ENCODE measurements at regions not wholly inside any gene's neighbourhood (a gene's known extent, or its start where the extent isn't known, plus 50 kb on each side); places are given as distances from the start of the nearest gene placed in this dataset.

DNA sequence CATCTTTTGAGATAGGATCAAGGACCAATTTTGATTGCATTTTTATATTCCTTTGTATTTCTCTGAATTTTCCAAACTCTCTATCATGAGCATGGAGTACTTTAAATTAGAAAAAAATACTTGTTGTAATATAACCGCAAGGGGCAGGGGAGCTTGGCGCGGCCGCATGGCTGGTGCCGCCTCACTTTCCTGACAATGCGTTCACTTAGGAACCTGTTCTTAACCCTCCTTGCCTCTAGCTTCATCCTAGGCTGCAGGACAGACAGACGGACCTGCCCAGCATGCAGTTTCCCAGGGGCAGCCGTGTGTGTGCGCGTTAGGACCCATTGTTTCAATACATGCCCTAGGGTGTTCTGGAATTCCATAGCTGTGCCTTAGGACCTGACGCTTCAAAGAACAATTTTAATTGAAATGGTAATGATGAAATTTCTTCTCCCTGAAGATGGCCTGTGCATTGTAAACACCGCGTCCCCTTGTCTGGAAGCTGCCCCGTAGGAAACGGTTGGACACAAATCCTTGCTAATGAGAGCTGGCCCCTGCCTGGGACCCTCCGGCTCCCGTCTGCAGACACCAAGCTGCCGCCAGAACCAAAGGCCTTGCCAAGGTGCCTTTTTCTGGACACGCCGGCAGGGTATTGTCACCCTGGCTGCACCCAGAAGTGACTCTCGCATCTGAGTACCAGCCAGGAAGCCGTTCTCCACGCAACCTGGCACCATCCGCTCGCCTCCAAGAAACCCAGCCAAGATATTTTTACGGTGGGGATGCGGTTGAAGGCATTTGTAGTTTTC is 466.4 kb downstream of the NPHP4 start:
- DNase-seq (ENCODE audit: low read depth, low spot score): no peak

DNA sequence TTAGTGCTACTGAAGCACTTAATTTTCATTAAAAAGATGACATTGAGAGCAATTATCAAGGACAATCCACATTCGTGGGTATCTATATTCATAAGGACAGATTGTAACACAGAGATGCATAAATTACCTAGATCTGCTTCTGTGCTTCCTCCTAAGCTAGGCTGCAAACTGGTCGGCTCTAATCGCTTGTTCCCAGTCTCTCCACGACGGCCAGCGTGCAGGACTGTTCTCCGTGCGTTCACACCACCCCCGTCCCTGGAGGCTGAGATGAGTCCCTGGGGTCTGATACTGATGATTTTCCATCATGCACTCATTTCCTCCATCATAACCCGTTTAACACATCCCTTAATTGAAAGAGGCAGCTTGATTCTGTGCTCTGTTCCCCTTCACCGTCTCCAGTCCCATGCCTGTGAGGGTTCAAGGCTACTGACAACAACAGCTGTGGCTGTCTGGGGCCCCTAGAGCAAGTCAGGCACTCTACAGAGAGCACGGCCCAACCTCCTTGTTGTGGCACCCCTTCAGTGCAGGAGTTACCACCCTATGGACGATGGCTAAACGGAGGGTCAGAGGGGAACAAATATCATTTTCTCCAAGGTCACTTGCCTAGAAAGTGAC is 469.6 kb downstream of the NPHP4 start:
- DNase-seq (ENCODE audit: low read depth, low spot score): no peak

DNA sequence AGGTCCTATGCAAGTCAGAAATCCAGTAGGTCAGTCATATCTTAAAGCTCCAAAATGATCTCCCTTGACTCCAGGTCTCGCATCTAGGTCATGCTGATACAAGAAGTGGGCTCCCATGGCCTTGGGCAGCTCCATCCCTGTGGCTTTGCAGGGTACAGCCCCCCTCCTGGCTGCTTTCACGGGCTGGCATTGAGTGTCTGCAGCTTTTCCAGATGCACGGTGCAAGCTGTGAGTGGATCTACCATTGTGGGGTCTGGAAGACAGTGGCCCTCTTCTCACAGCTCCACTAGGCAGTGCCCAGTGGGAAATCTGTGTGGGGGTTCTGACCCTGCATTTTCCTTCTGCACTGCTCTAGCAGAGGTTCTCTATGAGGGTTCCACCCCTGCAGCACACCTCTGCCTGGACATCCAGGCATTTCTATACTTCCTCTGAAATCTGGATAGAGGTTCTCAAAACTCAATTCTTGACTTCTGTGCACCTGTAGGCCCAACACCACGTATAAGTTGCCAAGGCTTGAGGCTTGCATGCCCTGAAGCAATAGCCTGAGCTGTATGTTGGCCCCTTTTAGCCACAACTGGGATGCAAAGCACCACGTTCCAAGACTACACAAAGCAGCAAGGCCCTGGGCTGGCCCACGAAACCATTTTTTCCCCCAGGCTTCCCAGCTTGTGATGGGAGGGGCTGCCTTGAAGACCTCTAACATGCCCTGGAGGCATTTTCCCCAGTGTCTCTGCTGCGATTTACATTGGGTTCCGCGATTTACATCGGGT is 472.7 kb downstream of the NPHP4 start:
- DNase-seq (ENCODE audit: low read depth, low spot score): no peak

DNA sequence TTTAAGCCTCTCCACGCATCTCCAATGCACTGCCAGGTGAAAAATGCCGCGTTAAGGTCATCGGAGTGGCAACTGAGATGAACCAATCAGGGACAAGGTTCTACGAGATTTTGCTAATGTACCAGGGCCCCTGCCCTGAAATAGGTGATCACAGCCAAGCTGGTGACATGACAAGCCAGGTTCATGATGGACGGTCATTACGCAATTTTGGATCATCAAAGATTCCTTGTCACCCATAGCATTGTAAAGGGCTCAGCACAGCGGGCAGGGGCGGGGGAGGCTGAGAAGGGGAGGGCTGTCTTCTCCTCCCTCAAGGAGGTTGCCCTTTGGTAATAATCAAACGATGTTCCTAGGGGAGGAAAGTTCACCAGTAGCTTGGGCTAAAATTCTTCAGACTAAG is 475.5 kb downstream of the NPHP4 start:
- no peak for DNase-seq (ENCODE audit: low read depth, low spot score)

DNA sequence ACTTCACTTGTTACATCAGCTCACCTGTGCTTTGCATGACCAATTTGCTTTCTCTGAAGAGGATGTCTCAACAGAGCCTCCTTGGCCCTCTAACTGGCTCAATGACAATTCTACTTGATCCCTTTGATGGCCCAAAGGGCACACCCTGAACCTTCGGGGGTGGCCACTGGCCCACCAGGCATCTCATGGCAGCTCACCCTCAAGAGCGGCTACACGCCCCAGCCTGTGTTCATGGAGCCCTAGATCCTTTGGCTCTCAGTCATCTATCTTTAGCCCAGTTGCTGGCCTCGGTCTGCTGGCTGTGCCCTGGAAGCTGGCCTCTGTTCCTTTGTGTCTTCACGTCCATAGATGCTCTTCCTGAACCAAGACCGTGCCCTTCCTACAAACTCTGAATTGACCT is 476.7 kb downstream of the NPHP4 start:
- no peak for DNase-seq (ENCODE audit: low read depth, low spot score)

DNA sequence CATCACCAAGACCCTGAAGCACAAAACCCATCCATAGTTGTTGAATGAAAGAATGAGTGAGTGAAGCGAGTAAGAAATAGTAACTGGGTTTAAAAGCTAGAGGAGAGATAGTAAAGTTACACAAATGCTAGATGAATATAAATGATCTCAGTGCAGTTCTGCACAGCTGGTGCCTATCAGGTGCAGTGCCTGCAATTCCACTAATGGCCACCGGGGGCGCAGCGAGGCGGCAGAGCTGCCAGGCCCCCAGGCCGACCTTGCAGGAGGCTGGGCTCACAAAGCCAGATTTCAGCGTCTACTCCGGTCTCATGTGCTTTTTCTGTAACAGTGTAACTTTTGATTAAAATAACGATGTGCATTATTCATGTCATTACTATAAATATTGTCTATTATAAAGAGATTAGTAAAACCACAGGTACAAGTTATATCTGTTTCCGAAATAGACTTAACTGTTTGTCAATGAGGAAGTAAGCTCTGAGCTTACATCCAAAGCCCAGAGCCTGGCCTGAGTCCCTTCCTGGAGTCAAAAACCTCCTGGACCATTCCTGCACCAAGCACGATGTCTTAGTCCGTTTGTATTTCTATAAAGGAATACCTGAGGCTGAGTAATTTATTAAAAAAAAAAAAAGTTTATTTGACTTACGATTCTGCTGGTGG is 477.6 kb downstream of the NPHP4 start:
- DNase-seq (ENCODE audit: low read depth, low spot score): no peak

DNA sequence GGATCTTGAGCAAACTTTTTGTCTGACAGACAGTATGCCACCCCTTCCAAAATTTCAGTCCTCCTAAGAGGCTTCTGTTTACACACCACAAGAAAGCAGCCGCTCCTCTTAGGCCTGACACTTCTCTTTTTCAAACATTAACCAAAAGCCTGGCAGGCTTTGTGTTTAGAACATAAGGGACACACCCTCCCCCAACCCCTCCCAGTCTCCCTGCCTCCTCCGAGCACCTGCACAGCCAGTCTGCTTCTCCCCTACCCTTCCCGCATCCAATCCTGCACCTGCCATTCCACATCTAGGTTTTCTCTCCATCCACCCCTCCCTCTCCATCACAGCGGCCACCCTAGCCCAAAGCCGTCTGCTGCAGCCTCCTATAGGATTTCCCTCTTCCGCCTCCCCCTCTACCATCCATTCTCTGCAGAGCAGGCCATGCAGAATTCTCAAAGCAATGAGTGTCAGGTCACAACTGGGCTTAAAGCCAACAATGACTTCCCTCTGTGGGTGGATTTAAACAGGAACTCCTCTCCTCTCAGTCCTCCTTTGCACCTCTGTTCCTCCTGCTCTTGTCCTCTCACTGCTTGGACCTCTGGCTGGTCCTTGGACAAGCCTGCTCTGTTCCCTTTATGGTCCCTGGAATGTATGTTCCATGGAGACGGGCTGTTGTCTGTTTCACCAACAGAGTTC is 478.2 kb downstream of the NPHP4 start:
- no peak for DNase-seq (ENCODE audit: low read depth, low spot score)

DNA sequence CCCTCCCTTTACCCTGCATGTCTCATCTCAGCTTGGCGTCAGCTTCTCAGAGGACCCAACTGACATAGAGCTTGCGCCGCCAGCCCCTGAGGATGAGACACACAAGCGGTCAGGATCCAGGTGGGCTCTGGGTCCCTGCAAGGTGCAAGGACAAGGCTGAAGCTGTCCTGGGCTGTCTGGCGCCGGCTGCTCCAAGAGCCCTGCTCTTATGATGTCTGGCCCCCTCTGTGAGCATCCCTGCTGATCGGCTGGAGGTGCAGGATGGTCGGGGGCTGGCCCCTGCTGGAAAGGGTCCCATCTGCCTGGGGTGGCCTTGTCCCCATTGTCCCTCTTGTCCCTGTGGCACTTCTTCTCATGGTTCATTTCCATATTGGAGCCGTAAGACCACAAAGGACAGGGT is 479.0 kb downstream of the NPHP4 start:
- no peak for DNase-seq (ENCODE audit: low read depth, low spot score)

DNA sequence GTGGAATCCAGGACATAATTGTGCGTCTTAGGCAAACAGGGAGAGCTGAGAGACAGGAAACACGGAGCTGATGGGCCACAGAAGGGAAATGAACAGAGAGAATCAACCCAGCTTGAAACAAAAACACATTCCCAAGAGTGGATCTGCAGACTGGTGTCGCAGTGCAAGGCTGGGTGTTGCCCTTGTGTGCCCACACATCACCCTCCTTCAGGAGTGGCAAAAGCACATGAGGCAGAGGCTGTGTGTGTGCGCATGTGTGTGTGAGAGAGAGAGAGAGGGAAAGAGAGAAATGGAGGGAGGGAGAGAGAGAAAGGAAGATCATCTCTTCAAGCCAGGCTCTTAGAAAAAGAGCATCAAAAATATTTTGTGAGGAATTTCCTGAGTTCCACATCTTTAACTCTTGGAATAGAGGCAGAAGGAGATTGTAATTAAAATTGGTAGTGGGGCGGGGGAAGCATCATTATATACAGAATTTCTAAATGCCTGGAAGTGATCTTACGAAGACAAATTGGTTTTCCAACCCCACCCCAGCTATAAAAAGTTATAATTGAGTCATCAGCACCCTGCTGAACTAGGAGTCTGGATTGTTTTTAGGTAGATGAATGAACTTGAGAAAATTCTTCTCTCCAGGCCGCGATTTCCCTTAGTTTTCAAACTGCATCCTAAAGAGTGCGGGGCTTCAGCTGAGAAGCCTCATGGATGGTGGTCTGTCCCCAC is 480.7 kb downstream of the NPHP4 start:
- DNase-seq (ENCODE audit: low read depth, low spot score): no peak

DNA sequence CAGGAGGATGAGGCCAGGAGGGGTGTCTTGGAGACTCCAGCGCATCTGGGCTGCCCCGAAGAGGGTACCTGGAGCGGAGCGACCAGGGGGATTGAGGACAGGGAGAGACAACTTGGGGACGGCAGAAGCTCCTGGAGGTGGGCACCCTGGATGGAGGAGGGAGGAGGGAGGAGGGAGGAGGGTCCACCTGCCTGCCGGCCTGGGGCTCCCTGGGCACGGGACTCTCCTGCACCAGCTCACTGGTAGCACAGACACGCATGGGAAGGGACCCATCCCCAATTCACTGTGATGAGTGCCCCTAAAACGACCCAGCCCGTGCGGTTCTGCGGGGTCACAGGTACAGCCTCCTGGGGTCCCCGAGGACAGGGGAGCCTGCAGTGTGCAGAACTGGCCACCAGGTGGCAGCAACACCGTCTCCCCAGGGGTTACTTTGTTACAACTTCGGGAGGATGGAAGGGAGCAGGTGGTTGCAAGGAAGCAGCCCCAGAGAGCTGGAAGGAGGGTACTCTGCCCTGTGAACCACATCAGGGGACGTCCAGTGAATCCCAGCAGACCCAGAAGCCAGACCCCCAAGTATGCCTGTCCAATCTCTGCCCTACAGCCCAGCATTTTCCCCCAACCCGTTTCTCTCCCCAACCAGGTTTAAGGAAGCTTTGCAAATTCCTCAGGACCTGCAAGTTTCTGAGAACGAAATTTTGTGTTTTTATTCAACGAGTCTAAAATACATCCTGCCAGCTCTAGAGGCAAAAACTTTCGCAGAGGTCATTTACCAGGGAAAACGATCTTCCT is 482.4 kb downstream of the NPHP4 start:
- DNase-seq (ENCODE audit: low read depth, low spot score): no peak

DNA sequence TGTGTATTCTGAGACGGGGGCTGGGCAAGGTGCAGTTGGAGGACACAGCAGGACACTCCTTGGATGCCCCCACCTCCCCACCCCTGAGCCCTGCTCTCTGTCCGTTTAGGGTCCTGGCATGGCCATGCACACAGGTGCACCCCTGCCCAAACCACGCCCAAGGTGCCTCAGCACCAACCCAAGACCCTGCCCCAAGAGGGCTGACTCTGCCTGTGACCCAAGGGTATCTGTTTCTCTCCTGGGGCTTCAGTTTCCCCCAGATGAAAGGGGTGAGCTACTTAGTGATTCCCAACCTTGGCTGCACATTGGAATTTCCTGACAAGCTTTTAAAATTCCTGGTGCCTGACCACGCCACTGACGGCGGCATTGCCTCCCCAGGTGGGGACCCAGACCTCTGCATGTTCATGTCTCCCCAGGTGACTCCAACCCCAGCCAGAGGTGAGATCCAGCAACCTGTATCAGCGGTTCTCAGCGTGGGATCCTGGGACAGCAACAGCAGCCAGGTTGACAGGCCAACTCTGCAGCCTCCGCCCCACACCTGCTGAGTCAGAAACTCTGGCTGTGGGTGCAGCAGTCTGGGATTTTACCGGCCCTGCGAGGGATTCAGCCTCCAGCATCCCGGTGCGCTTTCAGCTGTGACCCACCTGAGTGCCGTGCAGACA is 483.4 kb downstream of the NPHP4 start:
- DNase-seq (ENCODE audit: low read depth, low spot score): no peak

DNA sequence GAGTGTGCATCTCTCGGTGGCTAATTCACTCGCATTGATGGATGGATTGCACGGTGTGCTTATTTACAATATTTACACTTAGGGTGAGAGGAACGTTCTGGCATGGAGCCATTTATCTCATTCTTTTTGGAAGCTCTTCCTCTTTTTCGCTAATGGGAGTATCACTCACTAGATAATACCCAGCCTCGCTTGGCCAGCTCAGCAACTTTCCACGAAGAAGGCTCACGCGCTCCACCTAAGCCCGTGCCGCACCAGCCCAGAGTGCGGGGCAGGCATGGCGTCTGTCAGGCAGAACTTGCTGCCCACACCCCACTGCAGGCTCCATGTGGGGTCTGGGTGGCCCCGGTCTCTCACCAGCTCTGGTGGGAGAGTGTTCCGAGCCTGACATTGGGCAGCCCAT is 484.9 kb downstream of the NPHP4 start:
- DNase-seq (ENCODE audit: low read depth, low spot score): no peak

DNA sequence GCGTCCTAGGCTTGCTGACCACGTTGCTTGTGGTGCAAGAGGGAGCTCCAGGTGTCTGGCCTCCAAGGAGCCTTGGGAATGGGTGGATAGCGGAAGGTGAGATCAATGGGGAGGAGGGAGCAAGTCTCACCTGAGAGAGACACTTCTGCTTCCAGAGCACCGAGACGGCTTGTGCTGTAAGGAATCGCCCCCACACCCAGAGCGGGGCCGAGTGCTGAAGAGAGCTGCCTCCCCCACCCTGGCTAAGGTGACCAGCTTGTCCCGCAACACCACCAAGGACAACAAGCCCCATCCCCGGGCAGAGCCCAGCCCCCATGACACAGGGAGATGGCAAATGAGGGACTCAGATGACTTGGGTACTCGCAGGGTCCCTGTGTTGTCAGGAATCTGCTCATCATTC is 485.6 kb downstream of the NPHP4 start:
- DNase-seq (ENCODE audit: low read depth, low spot score): no peak

DNA sequence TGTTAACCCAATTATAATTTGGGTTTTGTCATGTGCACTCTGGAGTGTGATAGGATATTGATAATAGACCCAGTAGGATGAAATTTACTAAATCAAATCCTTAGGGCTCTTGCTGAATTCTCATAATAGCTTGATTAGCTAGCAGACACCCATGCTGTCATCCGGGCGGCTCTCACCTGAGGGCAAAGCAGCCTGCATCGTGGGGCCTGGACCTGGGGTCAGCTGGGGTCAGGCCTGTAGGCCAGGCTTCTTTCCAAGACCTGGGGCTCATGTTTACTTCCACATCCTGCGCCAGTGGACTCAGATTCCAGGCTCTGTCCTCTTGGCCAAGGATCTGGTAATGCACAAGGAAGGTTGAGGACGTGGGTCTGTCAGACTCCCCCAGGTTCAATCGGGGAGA is 486.3 kb downstream of the NPHP4 start:
- DNase-seq (ENCODE audit: low read depth, low spot score): no peak

DNA sequence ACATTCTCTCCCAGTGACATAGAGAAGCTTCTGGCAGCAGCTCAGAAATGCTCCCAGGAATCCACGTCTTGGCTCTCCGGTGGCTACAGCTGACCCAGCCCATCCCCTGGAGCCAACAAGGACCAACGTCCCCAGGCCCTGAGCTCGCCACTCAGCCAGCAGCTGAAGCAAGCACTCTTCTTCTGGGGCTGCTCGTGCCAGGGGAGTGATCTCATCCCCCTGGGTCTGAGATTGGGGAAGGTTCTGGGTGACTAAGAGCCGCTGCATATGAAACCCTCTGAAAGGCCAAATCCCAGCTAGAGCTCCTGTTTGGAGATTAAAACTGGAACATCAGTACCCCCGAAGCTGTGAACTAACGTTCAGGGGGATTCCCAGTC is 487.9 kb downstream of the NPHP4 start:
- DNase-seq (ENCODE audit: low read depth, low spot score): no peak

DNA sequence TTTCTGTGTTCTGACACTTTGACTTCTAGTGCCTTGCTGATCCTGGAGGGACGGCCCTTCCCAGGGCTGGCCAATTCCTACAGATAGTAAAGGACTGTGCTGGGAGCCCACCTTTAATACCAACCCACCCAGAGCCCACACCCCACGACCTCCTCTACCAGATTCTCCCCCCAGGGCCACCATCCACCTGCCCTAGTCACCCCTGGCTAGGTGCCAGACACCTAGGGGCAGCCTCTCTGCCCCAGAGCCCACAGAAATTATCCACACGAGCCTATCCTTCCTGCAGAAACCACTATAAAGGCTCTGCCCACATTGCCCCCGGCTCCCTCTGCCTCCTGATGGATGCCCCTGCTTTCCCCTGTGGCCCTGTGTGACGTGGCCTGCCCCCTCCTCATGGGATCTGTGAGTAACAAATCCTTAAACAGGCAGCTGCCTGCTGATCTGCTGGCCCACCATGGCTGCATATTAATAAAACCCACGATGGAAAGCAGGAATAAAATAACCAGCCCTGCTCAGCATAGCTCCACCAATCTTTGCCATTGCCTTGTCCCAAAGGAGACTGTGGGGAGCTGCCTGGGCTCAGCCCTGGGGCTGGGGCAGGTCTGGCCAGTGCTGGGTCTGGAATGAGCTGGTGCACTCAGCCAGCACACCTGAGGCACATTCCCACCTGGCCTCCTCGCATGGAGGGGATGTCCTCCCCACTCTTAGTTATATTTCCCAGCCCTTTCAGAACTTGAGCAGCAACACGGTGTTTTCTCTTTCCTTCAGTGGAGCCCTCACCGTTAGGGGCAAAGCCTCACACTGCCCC is 488.5 kb downstream of the NPHP4 start:
- DNase-seq (ENCODE audit: low read depth, low spot score): no peak

DNA sequence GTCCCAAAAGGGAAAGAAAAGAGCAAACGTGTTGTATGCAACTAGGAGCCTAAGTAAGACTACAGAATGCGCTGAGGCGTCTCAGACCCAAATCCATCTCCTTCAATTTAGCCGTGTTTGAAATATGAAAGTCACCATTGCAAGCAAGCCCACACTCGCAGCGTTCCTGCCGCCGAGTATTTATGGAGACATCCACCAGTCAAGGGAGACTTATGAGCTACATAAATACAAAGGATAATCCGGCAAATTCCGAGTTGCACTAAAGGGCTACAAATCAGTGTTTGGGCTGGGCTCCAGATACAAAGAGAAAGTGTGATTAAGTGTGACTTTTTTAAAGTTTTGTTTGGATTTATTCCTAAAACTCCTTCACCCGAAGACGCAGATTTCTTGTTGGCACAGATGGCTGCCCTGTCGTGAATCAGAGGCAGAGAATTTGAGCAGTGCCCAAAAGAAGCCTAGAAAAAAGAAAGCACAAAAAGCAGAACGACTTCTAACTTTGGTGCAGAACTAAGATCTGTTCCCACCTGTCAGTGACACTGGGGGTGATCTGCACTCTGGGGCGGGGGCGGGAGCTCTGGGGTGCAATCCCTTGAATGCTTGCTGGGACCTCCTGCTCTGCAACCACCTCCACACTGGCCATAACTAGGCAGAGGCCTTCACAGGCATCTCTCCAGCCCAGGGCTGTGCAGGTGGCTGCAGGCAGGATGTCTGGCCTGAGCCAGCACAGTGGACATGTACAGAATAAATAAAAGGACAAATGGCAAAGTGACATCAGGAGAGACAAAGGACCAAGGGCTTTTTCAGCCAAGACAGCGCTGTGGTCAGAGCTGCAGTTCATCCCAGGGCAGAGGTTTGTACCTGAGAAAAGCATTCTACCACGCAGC is 489.7 kb downstream of the NPHP4 start:
- DNase-seq (ENCODE audit: low read depth, low spot score): no peak

Measured in iPS DF 19.7 (cell line).